PC-9 (cell line): ENCODE measurements at regions not wholly inside any gene's neighbourhood (a gene's known extent, or its start where the extent isn't known, plus 50 kb on each side); places are given as distances from the start of the nearest gene placed in this dataset.

Experiments
- BruUV-seq: library from RNA; stranded (reverse); fragments of 400-500 nt; replicated peaks from 2 replicates; lab custom pipeline; 2021; lab: Mats Ljungman, UMichigan
- CTCF ChIA-PET: fragments of 300-600 bp; sonication (Branson Sonifier 250); formaldehyde crosslinking; loops from one replicate; lab custom pipeline; 2022; ENCODE audit warnings: antibody characterized with exemption; lab: Charles Lee
- POLR2A ChIA-PET: fragments of 300-600 bp; sonication (Branson Sonifier 250); formaldehyde crosslinking; loops from one replicate; lab custom pipeline; 2022; ENCODE audit warnings: antibody characterized with exemption; ENCODE audit not compliant: unreplicated experiment; lab: Charles Lee
- DNase-seq, 2 experiments: peaks; one replicate each; pipeline versions ENCODE4 v3.0.0 to v3.0.0-alpha.2; 2015 to 2022; ENCODE audit warnings: mixed read lengths in 1 of 2
- H2AFZ ChIP-seq: fragments of 200-600 bp; sonication (generic); 2 replicates; pipeline ENCODE4 v1.8.1; 2017; ENCODE audit warnings: antibody characterized with exemption
- H3F3A ChIP-seq: fragments of 200-600 bp; sonication (generic); 2 replicates; pipeline ENCODE4 v1.8.1; 2017; ENCODE audit warnings: antibody characterized with exemption, mild to moderate bottlenecking, low read depth; ENCODE audit not compliant: insufficient read depth
- H3K27ac ChIP-seq: fragments of 200-600 bp; sonication (generic); 2 replicates; pipeline ENCODE4 v1.6.1; 2016; ENCODE audit warnings: mixed run types
- H3K27me3 ChIP-seq: fragments of 200-600 bp; sonication (generic); 2 replicates; pipeline ENCODE4 v1.6.1; 2016; ENCODE audit warnings: low read depth, mixed run types; ENCODE audit not compliant: insufficient read depth
- H3K36me3 ChIP-seq: fragments of 200-600 bp; sonication (generic); 2 replicates; pipeline ENCODE4 v1.6.1; 2016; ENCODE audit warnings: low read depth, mixed run types
- H3K4me1 ChIP-seq: fragments of 200-600 bp; sonication (generic); replicated peaks from 2 replicates; pipeline ENCODE4 v1.6.1; 2016; ENCODE audit warnings: mixed run types; ENCODE audit not compliant: insufficient read depth
- H3K4me2 ChIP-seq: fragments of 200-600 bp; sonication (generic); 2 replicates; pipeline ENCODE4 v1.6.1; 2017; ENCODE audit warnings: mixed run types
- H3K4me3 ChIP-seq: fragments of 200-600 bp; sonication (generic); 2 replicates; pipeline ENCODE4 v1.6.1; 2016; ENCODE audit warnings: mixed run types
- H3K79me2 ChIP-seq: fragments of 200-600 bp; sonication (generic); 2 replicates; pipeline ENCODE4 v1.6.1; 2017; ENCODE audit warnings: low read depth, mixed run types
- H3K9me2 ChIP-seq: fragments of 200-600 bp; sonication (generic); 2 replicates; pipeline ENCODE4 v1.8.1; 2017; ENCODE audit warnings: mild to moderate bottlenecking; ENCODE audit not compliant: insufficient read depth
- H3K9me3 ChIP-seq: fragments of 200-600 bp; sonication (generic); 2 replicates; pipeline ENCODE4 v1.8.1; 2016; ENCODE audit warnings: low read depth; ENCODE audit not compliant: insufficient read depth
- H4K20me1 ChIP-seq: fragments of 200-600 bp; sonication (generic); 2 replicates; pipeline ENCODE4 v1.8.1; 2017; ENCODE audit not compliant: insufficient read depth
- CTCF ChIP-seq: fragments of 200-600 bp; sonication (generic); conservative IDR thresholded peaks from 2 replicates; pipeline ENCODE4 v1.6.1; 2017; ENCODE audit warnings: mixed run types, antibody characterized with exemption, mild to moderate bottlenecking, moderate library complexity
- EZH2 ChIP-seq: fragments of 200-600 bp; sonication (generic); IDR thresholded peaks from 2 replicates; pipeline ENCODE4 v1.8.0; 2017; ENCODE audit warnings: antibody characterized with exemption, low read depth
- intact Hi-C: fragments of 100-400 bp; cut with micrococcal nuclease; formaldehyde crosslinking; loops from one replicate; pipeline ENCODE4 v1.10.0; 2022; ENCODE audit not compliant: unreplicated experiment

GRCh38 chr4:24055623-24056022 is 165.8 kb upstream of the PPARGC1A start:
- Histone ChIP-seq H3F3A (no peaks in the 10 kb centered on the region), H3K79me2 (no peaks in the 10 kb centered on the region), H3K4me1 (no peaks in the 10 kb centered on the region), H3K9me2 (no peaks in the 10 kb centered on the region), H3K36me3 (no peaks in the 10 kb centered on the region), H3K27me3 (no peaks in the 10 kb centered on the region; the same call in 1 of the 2 replicates), H3K27ac (no peak overlapping the region), H3K9me3 (no peaks in the 10 kb centered on the region), H2AFZ (no peak overlapping the region), H3K4me2 (no peak overlapping the region), H3K4me3 (no peak overlapping the region), H4K20me1 (no peaks in the 10 kb centered on the region)
- TF ChIP-seq EZH2 (no peak), CTCF (no peak)
- ChIA-PET POLR2A (no interaction called here), CTCF (no interaction called here)
- intact Hi-C loops: no loop called here
- BruUV-seq: no TSS peak
- no peak for DNase-seq

GRCh38 chr4:24054910-24055309 is 165.1 kb upstream of the PPARGC1A start:
- TF ChIP-seq CTCF (no peak), EZH2 (no peak)
- H3K4me2 ChIP-seq: no peak overlapping the region
- H3K27ac ChIP-seq: no peak overlapping the region
- no peaks in the 10 kb centered on the region; the same call in 1 of the 2 replicates for H3K27me3 ChIP-seq
- H3K79me2 ChIP-seq: no peaks in the 10 kb centered on the region
- DNase-seq: no peak
- intact Hi-C loops: no loop called here
- no peaks in the 10 kb centered on the region for H3K9me2 ChIP-seq
- no TSS peak for BruUV-seq
- no peaks in the 10 kb centered on the region for H3F3A ChIP-seq
- H2AFZ ChIP-seq: no peak overlapping the region
- no peaks in the 10 kb centered on the region for H3K4me1 ChIP-seq
- CTCF ChIA-PET: no interaction called here
- no peak overlapping the region for H3K4me3 ChIP-seq
- no peaks in the 10 kb centered on the region for H4K20me1 ChIP-seq
- POLR2A ChIA-PET: no interaction called here
- no peaks in the 10 kb centered on the region for H3K9me3 ChIP-seq
- no peaks in the 10 kb centered on the region for H3K36me3 ChIP-seq

- CTCF ChIA-PET: no interaction called here
- H3K9me2 ChIP-seq: no peaks in the 10 kb centered on the region
Measured at GRCh38 chr4:24053934-24054333, 164.1 kb upstream of the PPARGC1A start.

More at GRCh38 chr4:24053934-24054333, 164.1 kb upstream of the PPARGC1A start:
- Histone ChIP-seq H3K36me3 (no peaks in the 10 kb centered on the region), H3K4me2 (no peak overlapping the region), H3K79me2 (no peaks in the 10 kb centered on the region), H2AFZ (no peak overlapping the region), H3K4me3 (no peak overlapping the region), H3K27me3 (no peaks in the 10 kb centered on the region; the same call in 1 of the 2 replicates), H4K20me1 (no peaks in the 10 kb centered on the region), H3K27ac (no peak overlapping the region), H3F3A (no peaks in the 10 kb centered on the region), H3K9me3 (no peaks in the 10 kb centered on the region), H3K4me1 (no peaks in the 10 kb centered on the region)
- no peak for TF ChIP-seq EZH2
- TF ChIP-seq CTCF: no peak
- POLR2A ChIA-PET: no interaction called here
- intact Hi-C loops: no loop called here
- DNase-seq: no peak
- BruUV-seq: no TSS peak
